ENCODE measurements at regions not wholly inside any gene's neighbourhood (a gene's known extent, or its start where the extent isn't known, plus 50 kb on each side); places are given as distances from the start of the nearest gene placed in this dataset.

GRCh38 chr9:136611606-136612005 is 51.1 kb upstream of the EGFL7 start:
- no peak overlapping the region for H3K4me3 ChIP-seq
- no peaks in the 10 kb centered on the region for H3K36me3 ChIP-seq (ENCODE audit: insufficient read depth in 1 of 2, low read depth in 1 of 2)
- intact Hi-C loops (cut with DNase I) = no loop called here
- TF ChIP-seq, protein P1, sequence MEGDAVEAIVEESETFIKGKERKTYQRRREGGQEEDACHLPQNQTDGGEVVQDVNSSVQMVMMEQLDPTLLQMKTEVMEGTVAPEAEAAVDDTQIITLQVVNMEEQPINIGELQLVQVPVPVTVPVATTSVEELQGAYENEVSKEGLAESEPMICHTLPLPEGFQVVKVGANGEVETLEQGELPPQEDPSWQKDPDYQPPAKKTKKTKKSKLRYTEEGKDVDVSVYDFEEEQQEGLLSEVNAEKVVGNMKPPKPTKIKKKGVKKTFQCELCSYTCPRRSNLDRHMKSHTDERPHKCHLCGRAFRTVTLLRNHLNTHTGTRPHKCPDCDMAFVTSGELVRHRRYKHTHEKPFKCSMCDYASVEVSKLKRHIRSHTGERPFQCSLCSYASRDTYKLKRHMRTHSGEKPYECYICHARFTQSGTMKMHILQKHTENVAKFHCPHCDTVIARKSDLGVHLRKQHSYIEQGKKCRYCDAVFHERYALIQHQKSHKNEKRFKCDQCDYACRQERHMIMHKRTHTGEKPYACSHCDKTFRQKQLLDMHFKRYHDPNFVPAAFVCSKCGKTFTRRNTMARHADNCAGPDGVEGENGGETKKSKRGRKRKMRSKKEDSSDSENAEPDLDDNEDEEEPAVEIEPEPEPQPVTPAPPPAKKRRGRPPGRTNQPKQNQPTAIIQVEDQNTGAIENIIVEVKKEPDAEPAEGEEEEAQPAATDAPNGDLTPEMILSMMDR (IDR thresholded peaks at IDR 0.05) = no peak
- H3K27ac ChIP-seq = no peak overlapping the region
- DNase-seq = no peak
- no peak for ATAC-seq
- 91 to 96% (median 92%) methylated on average over 24 of the region's 24 CpGs for whole genome bisulfite sequencing, 3 donors
- H3K4me1 ChIP-seq = no peaks in the 10 kb centered on the region
- H3K9me3 ChIP-seq = no peaks in the 10 kb centered on the region
- peaks cover 0 to 10% (median 7%) of the 10 kb centered on the region in 3 donors for H3K27me3 ChIP-seq (ENCODE audit: insufficient read depth in 3 of 3, low read length in 2 of 3)

- ATAC-seq (no peak), DNase-seq (no peak)
- Histone ChIP-seq H3K4me3 (no peak overlapping the region), H3K4me1 (peaks cover 4% of the 10 kb centered on the region), H3K27me3 (ENCODE audit: insufficient read depth in 3 of 3, low read length in 2 of 3) (peaks cover 0 to 10% (median 7%) of the 10 kb centered on the region in 3 donors), H3K9me3 (no peaks in the 10 kb centered on the region), H3K27ac (no peak overlapping the region), H3K36me3 (ENCODE audit: insufficient read depth in 1 of 2, low read depth in 1 of 2) (no peaks in the 10 kb centered on the region)
- TF ChIP-seq, protein P1 (IDR thresholded peaks at IDR 0.05) = no peak
- 77 to 90% (median 78%) methylated on average over 7 to 11 of the region's 11 CpGs for WGBS, 3 donors
- intact Hi-C loops (cut with DNase I) = no loop called here
Measured at GRCh38 chr9:136611119-136611518, 51.6 kb upstream of the EGFL7 start.

- ATAC-seq (no peak), DNase-seq (no peak)
- 61 to 77% (median 63%) methylated on average over 12 to 14 of the region's 14 CpGs for WGBS, 3 donors
- TF ChIP-seq, protein P1 (IDR thresholded peaks at IDR 0.05) = no peak
- Histone ChIP-seq H3K9me3 (no peaks in the 10 kb centered on the region), H3K27ac (no peak overlapping the region), H3K27me3 (ENCODE audit: insufficient read depth in 3 of 3, low read length in 2 of 3) (peaks cover 0 to 10% (median 7%) of the 10 kb centered on the region in 3 donors), H3K4me1 (peaks cover 6% of the 10 kb centered on the region), H3K4me3 (no peak overlapping the region), H3K36me3 (ENCODE audit: insufficient read depth in 1 of 2, low read depth in 1 of 2) (no peaks in the 10 kb centered on the region)
- intact Hi-C loops (cut with DNase I) = no loop called here
Measured at GRCh38 chr9:136610426-136610825, 52.3 kb upstream of the EGFL7 start.

- intact Hi-C loops (cut with DNase I) = loop anchor here in 1 of 2 donors (5.0 kb wide), 1 partner anchor 38 kb away; no protein-coding TSS in a partner anchor
- no peak overlapping the region for H3K4me3 ChIP-seq
- WGBS, 3 donors = 42 to 55% (median 51%) methylated on average over 15 to 17 of the region's 17 CpGs
- no peaks in the 10 kb centered on the region for H3K36me3 ChIP-seq (ENCODE audit: insufficient read depth in 1 of 2, low read depth in 1 of 2)
- peaks cover 6% of the 10 kb centered on the region for H3K4me1 ChIP-seq
- peaks cover 0 to 10% (median 7%) of the 10 kb centered on the region in 3 donors for H3K27me3 ChIP-seq (ENCODE audit: insufficient read depth in 3 of 3, low read length in 2 of 3)
- TF ChIP-seq, protein P1 (IDR thresholded peaks at IDR 0.05) = no peak
- ATAC-seq (no peak), DNase-seq (no peak)
- H3K9me3 ChIP-seq = no peaks in the 10 kb centered on the region
- H3K27ac ChIP-seq = no peak overlapping the region
Measured at GRCh38 chr9:136609838-136610311, 52.8 kb upstream of the EGFL7 start.

DNA sequence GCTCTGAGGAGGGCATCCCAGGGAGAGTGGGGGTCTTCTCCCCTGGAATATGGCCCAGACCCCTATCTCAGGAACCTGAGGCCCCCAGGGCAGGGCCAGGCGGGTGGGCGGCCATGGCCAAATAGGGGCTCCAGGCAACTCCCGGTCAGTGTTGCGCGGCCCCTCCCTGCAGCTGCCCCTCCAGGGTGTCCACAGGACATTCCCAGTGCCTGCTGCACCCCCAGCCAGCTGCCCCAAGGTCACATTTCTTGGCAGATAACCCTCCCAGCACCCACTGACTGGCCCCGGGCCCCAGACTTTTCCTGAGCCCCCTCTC is 53.6 kb upstream of the EGFL7 start:
- H3K9me3 ChIP-seq = no peaks in the 10 kb centered on the region
- H3K27ac ChIP-seq = no peak overlapping the region
- ATAC-seq (no peak), DNase-seq (no peak)
- TF ChIP-seq, protein P1 (IDR thresholded peaks at IDR 0.05) = no peak
- 75 to 88% (median 87%) methylated on average over 6 of the region's 6 CpGs for WGBS, 3 donors
- no peak overlapping the region for H3K4me3 ChIP-seq
- H3K27me3 ChIP-seq (ENCODE audit: insufficient read depth in 3 of 3, low read length in 2 of 3) = peaks cover 0 to 10% (median 7%) of the 10 kb centered on the region in 3 donors
- intact Hi-C loops (cut with DNase I) = loop anchor here in 1 of 2 donors (5.0 kb wide), 1 partner anchor 37 kb away; no protein-coding TSS in a partner anchor
- H3K36me3 ChIP-seq (ENCODE audit: insufficient read depth in 1 of 2, low read depth in 1 of 2) = no peaks in the 10 kb centered on the region
- H3K4me1 ChIP-seq = peaks cover 6% of the 10 kb centered on the region
